ENCODE measurements at regions not wholly inside any gene's neighbourhood (a gene's known extent, or its start where the extent isn't known, plus 50 kb on each side); places are given as distances from the start of the nearest gene placed in this dataset.

DNA sequence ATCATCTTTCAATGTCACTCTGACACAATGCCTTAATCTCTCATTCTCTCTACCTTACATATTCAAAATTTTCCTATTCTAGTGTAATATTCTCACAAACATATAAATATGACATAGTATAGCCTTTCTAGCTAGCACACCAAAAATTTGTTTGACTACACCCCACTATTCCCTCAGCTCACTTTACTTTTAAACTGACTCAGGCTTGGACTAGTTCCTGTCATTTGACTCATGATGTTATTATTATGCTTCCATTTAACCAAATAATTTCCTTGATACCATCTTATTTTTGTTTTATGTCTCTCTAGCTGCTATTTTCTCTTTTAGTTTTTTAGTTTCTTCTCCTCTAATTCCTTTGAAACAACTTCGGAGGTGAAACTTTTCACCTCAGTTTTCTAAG is 1745.6 kb upstream of the PCDH20 start:
- DNase-seq, result no peak

- no peak for DNase-seq
These were observed 1741.2 kb upstream of the PCDH20 start for GRCh38 chr13:63156816-63157215.

DNA sequence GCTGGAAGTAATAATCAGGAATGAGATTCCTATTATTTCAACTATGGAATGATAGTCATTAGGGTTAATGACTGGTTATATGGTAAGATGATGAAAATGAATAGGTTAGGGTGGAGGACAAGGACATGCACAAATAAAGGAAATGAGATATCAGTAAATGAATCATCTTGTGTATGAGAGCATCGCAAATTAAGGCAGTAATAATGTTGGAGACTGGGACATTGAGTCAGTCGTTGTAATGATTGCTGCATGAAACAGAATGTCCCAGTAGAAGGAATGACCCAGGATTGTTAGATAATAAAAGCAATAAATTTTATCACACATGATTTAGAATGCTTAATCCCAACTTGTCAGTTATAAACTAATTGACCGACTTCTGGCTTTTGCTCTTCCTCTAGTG is 1733.7 kb upstream of the PCDH20 start:
- DNase-seq, result no peak

- DNase-seq, result no peak
These were observed 1723.6 kb upstream of the PCDH20 start for GRCh38 chr13:63139277-63139676.

- DNase-seq, result no peak
These were observed 1714.3 kb upstream of the PCDH20 start for GRCh38 chr13:63129995-63130394.

DNA sequence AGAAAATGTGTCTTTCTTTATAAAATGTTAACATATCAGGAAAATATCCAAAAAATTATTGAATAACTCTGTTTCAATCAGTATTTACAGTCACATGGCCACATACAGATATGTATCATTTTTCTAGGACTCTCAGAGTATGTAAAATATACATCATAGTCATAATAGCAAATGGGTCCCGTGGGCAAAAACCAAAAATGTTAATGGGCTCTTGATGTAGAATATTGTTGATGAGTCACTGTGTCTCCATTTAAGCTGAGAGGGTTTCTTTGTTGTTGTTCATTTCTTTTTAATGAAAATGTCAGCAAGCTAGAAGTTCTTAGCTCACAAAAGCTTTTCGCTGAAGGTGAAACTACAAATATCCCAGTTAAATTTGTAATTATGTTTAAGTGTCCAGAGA is 1713.1 kb upstream of the PCDH20 start:
- DNase-seq, result no peak

GRCh38 chr13:63124863-63125262 is 1709.2 kb upstream of the PCDH20 start:
- no peak for DNase-seq

- DNase-seq, result no peak
These were observed 1705.2 kb upstream of the PCDH20 start for GRCh38 chr13:63120883-63121282.

DNA sequence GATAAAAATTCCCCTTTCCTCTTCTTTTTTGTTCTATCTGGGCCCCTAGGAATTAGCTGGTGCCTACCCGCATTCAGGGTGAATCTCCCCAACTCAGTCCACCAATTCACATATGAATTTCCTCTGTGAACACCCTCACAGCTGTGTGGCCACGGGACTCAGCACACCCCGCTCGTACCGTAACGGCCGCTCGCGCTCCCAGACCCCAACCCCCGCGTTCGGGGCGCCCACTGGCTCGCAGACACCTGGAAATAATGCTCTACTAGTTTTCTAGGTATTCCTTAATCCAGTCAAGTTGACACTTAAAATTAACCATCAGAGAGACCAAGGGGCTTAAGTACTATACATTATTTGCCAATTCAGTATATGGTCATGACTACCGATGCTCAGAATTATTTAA is 1702.1 kb upstream of the PCDH20 start:
- DNase-seq, result no peak

DNA sequence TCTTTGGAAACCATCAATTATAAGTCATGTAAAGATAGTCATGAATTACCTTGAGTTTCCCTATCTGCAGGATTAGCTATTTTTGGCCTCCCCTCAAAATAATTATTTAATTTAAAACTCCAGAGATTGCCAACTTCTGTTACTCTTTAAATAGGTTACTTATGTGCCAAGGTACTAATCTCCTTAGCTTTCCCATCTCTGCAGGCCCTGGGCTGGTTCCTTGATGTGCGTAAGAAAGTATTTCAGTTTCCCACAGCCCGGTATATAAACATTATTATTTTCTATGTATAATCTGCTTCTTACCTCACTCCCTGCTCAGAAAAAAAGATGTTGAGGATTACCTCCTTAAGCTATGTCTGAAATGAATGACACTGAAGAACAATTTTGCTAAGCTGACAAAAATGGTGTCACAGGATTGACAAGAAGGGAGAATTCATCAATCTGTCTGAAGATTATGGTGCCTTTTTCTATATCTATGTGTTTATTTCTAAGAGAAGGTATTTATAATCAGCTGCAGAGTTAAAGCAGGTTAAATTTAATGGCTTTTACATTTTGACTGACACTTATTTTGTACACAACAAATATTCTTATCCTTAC is 1697.2 kb upstream of the PCDH20 start:
- DNase-seq, result no peak

DNA sequence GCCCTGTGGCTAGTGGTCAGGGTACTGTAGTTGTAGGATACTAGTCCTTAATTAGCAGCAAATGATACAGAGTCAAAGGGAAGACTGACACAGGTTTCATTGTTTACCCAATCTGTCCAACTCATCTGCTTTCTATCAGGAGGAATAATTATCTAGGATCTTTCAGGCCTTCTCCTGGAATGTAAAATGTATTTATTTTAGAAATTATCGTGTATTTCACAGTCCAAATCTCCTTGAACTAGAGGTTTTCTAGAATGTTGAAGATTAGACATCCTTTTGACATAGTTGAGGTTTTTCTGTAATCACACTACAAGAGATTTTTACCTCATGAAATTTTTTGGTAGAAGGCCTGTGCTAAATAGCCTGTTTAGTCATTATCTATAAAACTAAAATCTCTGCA is 1694.8 kb upstream of the PCDH20 start:
- DNase-seq, result no peak

- DNase-seq, result no peak
These were observed 1691.7 kb upstream of the PCDH20 start for GRCh38 chr13:63107179-63107943.

GRCh38 chr13:63094717-63095116 is 1679.1 kb upstream of the PCDH20 start:
- no peak for DNase-seq

GRCh38 chr13:63093907-63094469 is 1678.3 kb upstream of the PCDH20 start:
- DNase-seq, result no peak

GRCh38 chr13:63092456-63092855 is 1676.8 kb upstream of the PCDH20 start:
- DNase-seq, result no peak

GRCh38 chr13:63090524-63090923 is 1674.9 kb upstream of the PCDH20 start:
- DNase-seq, result no peak

DNA sequence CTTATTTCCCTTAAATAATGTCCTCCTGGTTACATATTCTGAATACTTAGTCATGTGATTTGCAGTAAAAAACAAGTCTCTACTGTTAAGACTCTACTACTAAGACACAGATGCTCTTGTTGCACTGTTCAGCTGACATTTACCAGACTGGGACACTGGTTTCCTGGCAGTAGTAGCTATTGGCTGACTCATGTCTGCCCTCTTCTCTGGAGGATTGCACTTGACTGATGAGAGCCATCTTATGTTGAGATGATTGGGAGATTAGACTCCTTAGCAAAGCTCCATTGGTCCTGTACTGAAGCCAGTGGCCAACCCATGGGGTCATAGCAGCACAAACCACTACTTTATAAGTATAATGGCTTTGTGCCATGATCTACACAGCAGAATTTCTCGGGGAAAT is 1672.6 kb upstream of the PCDH20 start:
- no peak for DNase-seq

DNA sequence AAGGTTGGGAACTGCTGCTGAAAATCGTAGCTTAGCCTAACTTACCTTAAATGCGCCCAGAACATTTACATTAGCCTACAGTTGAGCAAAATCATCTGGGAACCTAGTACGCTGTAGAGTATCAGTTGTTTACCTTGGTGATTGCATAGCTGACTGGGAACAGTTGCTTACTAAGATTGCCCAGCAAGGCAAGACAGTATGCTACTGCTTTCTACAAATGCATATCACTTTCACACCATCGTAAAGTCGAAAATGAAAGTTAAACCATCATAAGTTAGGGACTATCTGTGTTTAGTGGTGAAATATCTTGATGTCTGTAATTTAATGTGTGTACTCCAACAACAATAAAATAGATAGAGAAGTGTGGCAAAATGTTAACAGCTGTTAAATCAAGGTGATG is 1670.6 kb upstream of the PCDH20 start:
- DNase-seq, result no peak

DNA sequence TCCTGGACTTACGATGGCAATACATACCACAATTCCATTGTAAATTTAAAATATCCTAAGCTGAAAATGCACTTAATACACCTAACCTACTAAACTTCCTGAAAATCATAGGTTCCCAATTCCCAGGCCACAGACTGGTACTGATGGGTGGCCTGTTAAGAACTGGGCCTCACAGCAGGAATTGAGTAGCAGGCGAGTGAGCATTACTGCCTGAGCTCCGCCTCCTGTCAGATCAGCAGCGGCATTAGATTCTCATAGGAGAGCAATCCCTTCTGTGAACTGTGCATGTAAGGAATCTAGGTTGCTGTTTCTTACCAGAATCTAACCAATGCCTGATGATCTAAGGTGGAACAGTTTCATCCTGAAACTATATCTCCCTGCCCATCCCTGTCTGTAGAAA is 1670.2 kb upstream of the PCDH20 start:
- DNase-seq, result no peak

DNA sequence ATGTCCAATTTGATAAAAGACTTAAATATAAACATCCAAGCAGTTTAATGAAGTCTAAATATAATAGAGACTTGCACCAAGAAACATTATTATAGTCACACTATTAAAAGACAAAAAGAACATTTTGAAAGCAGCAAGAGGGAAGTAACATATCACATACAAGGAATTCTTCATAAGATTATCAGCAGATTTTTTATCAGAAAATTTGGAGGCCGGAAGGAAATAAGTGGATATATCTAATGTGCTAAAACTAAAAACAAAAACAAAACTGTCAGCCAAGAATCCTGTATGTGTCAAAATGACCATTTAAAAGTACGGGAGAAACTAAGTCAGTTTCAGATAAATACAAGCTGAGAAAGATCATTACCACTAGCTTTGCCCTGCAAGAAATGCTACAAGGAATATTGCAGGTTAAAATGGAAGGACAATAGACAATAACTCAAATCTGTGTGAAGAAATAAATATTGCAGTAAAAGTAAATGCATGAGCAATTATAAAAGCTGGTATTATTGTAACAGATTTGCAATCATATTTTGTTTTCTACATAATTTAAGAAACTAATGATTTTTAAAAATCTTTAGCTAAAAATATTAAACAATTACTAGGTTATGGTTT is 1665.9 kb upstream of the PCDH20 start:
- no peak for DNase-seq

- DNase-seq, result no peak
These were observed 1659.5 kb upstream of the PCDH20 start for GRCh38 chr13:63075126-63075525.

DNA sequence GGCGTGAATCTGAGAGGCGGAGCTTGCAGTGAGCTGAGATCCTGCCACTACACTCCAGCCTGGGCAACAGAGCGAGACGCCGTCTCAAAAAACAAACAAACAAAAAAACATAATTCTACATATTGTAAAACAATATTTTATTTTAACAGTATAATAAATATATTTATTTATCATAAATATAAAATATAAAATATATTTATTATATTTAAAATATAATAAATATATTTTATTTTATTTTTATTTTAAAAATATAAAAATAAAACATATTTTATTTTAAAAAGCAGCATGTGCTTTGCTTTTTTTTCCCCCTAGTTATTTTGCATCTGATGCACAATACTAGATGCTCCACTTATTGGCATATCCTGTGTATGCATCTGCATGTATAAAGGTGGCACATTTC is 1634.6 kb upstream of the PCDH20 start:
- DNase-seq, result no peak

GRCh38 chr13:63048653-63049052 is 1633.0 kb upstream of the PCDH20 start:
- DNase-seq, result no peak

All from right kidney (tissue), 1 donor.